GM19025 (cell line): ENCODE measurements at regions not wholly inside any gene's neighbourhood (a gene's known extent, or its start where the extent isn't known, plus 50 kb on each side); places are given as distances from the start of the nearest gene placed in this dataset.
"Not testable (repeated sequence)": the region's sequence is repeated elsewhere in the genome, so short reads cannot be mapped to it uniquely, and the experiment has no call there.

Experiments used
- ATAC-seq: cut with Tn5 transposase; IDR thresholded peaks from one replicate; pipeline ENCODE4 v1.9.1; 2021; ENCODE audit warnings: mild to moderate bottlenecking, low read depth, moderate library complexity; ENCODE audit not compliant: unreplicated experiment

- no peak for ATAC-seq
Measured at GRCh38 chr3:145696011-145696410, 465.0 kb downstream of the PLOD2 start.

- no peak for ATAC-seq
Measured at GRCh38 chr3:145698250-145698649, 462.7 kb downstream of the PLOD2 start.

- ATAC-seq, result no peak
Measured at GRCh38 chr3:145698749-145699148, 462.2 kb downstream of the PLOD2 start.

- no peak for ATAC-seq
Measured at GRCh38 chr3:145704020-145704419, 457.0 kb downstream of the PLOD2 start.

- ATAC-seq, result not testable (repeated sequence)
Measured at GRCh38 chr3:145709779-145710178, 451.2 kb downstream of the PLOD2 start.

GRCh38 chr3:145716519-145716918 is 444.5 kb downstream of the PLOD2 start:
- no peak for ATAC-seq

GRCh38 chr3:145719114-145719513 is 441.9 kb downstream of the PLOD2 start:
- ATAC-seq, result no peak

GRCh38 chr3:145721273-145721805 is 439.6 kb downstream of the PLOD2 start:
- no peak for ATAC-seq

- ATAC-seq, result no peak
Measured at GRCh38 chr3:145721815-145722214, 439.2 kb downstream of the PLOD2 start.

- no peak for ATAC-seq
Measured at GRCh38 chr3:145727476-145727875, 433.5 kb downstream of the PLOD2 start.

GRCh38 chr3:145735631-145736030 is 425.4 kb downstream of the PLOD2 start:
- no peak for ATAC-seq

GRCh38 chr3:145737952-145738351 is 423.0 kb downstream of the PLOD2 start:
- no peak for ATAC-seq

GRCh38 chr3:145739926-145740325 is 421.1 kb downstream of the PLOD2 start:
- no peak for ATAC-seq

- ATAC-seq, result no peak
Measured at GRCh38 chr3:145750657-145751056, 410.3 kb downstream of the PLOD2 start.

GRCh38 chr3:145752576-145752975 is 408.4 kb downstream of the PLOD2 start:
- ATAC-seq, result no peak

- no peak for ATAC-seq
Measured at GRCh38 chr3:145754605-145755289, 406.2 kb downstream of the PLOD2 start.

- no peak for ATAC-seq
Measured at GRCh38 chr3:145760036-145760435, 400.9 kb downstream of the PLOD2 start.

- no peak for ATAC-seq
Measured at GRCh38 chr3:145767909-145768308, 393.1 kb downstream of the PLOD2 start.

- ATAC-seq, result no peak
Measured at GRCh38 chr3:145776782-145777408, 384.1 kb downstream of the PLOD2 start.

GRCh38 chr3:145780301-145780700 is 380.7 kb downstream of the PLOD2 start:
- no peak for ATAC-seq

- no peak for ATAC-seq
Measured at GRCh38 chr3:145785668-145786067, 375.3 kb downstream of the PLOD2 start.

GRCh38 chr3:145798007-145798406 is 363.0 kb downstream of the PLOD2 start:
- no peak for ATAC-seq
